CD4-positive, alpha-beta T cell (primary cell): ENCODE measurements at regions not wholly inside any gene's neighbourhood (a gene's known extent, or its start where the extent isn't known, plus 50 kb on each side); places are given as distances from the start of the nearest gene placed in this dataset.

ENCODE experiments used
- ATAC-seq: fragments of 200-7000 bp; cut with Tn5 transposase; one replicate; pipeline ENCODE4 v1.10.0; 2022; ENCODE audit warnings: mild to moderate bottlenecking; ENCODE audit not compliant: poor library complexity
- CTCF ChIA-PET: fragments of 350-600 bp; sonication (Branson Sonifier 250); formaldehyde crosslinking; loops from one replicate; lab custom pipeline; 2021; ENCODE audit warnings: antibody characterized with exemption, inconsistent platforms; lab: Charles Lee
- POLR2A ChIA-PET: fragments of 350-600 bp; sonication (Branson Sonifier 250); formaldehyde crosslinking; loops from one replicate; lab custom pipeline; 2021; ENCODE audit warnings: antibody characterized with exemption, inconsistent platforms; lab: Charles Lee
- DNase-seq, 14 experiments: peaks; one replicate each; pipeline ENCODE4 v3.0.0-alpha.2; 2013 to 2020; ENCODE audit warnings: mixed read lengths in 2 of 14
- H3K27ac ChIP-seq, 2 donors: one replicate each; pipeline versions ENCODE4 v1.5.1 to v1.7.0; 2013; ENCODE audit warnings: low read length in 2 of 2, low read depth in 1 of 2, mild to moderate bottlenecking in 1 of 2
- H3K27me3 ChIP-seq, 2 experiments: 1 replicate in 1 of 2; 2 replicates in 1 of 2; pipeline versions ENCODE4 v1.6.1 to v1.7.0; 2013; ENCODE audit warnings: low read length in 2 of 2, control low read depth in 1 of 2, mild to moderate bottlenecking in 1 of 2, moderate library complexity in 1 of 2; ENCODE audit not compliant: insufficient read depth in 2 of 2, control insufficient read depth in 1 of 2
- H3K36me3 ChIP-seq: one replicate; pipeline ENCODE4 v1.6.1; 2013; ENCODE audit warnings: low read length, control low read depth; ENCODE audit not compliant: insufficient read depth
- H3K4me1 ChIP-seq: one replicate; pipeline ENCODE4 v1.6.1; 2013; ENCODE audit warnings: low read length, control low read depth; ENCODE audit not compliant: insufficient read depth
- H3K4me3 ChIP-seq: one replicate; pipeline ENCODE4 v1.5.1; 2013; ENCODE audit warnings: mild to moderate bottlenecking, low read length, moderate library complexity
- H3K9me3 ChIP-seq, 2 experiments: 1 replicate in 1 of 2; 2 replicates in 1 of 2; pipeline versions ENCODE4 v1.6.1 to v1.7.0; 2013; ENCODE audit warnings: low read length in 2 of 2, mild to moderate bottlenecking in 2 of 2, control low read depth in 1 of 2, moderate library complexity in 1 of 2; ENCODE audit not compliant: control insufficient read depth in 1 of 2, insufficient read depth in 1 of 2
- H3K27ac Mint-ChIP-seq: one replicate; pipeline ENCODE4 v1.8.0; 2020; ENCODE audit warnings: mixed read lengths
- H3K27me3 Mint-ChIP-seq: one replicate; pipeline ENCODE4 v1.8.0; 2021; ENCODE audit warnings: mixed read lengths
- H3K36me3 Mint-ChIP-seq: one replicate; pipeline ENCODE4 v1.8.0; 2021; ENCODE audit warnings: low read depth, mixed read lengths
- H3K4me1 Mint-ChIP-seq: one replicate; pipeline ENCODE4 v1.8.0; 2021; ENCODE audit warnings: low read depth, mixed read lengths
- H3K4me3 Mint-ChIP-seq: one replicate; pipeline ENCODE4 v1.8.0; 2020; ENCODE audit warnings: mild to moderate bottlenecking, mixed read lengths
- H3K9me3 Mint-ChIP-seq: one replicate; pipeline ENCODE4 v1.8.0; 2020; ENCODE audit warnings: mixed read lengths
- intact Hi-C, 2 experiments: fragments of 100-400 bp; cut with DNase I in 1 of 2; cut with micrococcal nuclease in 1 of 2; formaldehyde crosslinking; loops; one replicate each; pipeline versions ENCODE4 v1.15.1 to v1.9.0; 2023 to 2025; cut with DNase I, micrococcal nuclease
- TF ChIP-seq, protein P1 (sequence below): fragments of 200-600 bp; IDR thresholded peaks from one replicate; pipeline ENCODE4 v1.8.0; 2022; ENCODE audit warnings: antibody characterized with exemption, mild to moderate bottlenecking

DNA sequence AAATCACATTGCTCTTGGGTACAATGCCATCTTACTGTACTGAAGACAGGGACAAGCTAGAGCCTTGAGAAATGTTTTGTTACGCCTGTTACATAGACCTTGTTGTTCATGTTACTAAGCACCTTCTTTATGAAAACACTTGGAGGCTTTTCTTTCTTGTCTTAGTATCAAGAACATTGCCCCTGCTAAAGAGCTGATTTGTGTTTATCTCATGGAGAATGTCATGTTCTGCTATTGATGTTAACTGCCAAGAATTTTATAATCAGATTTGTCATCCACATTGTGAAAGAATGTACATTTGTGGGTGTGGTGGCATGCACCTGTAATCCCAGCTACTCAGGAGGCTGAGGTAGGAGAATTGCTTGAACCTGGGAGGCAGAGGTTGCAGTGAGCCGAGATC is 431.3 kb upstream of the MDFIC2 start:
- Mint-ChIP-seq H3K27me3 (peaks cover 20% of the 10 kb centered on the region), H3K4me3 (no peak overlapping the region), H3K4me1 (no peaks in the 10 kb centered on the region), H3K27ac (no peak overlapping the region), H3K9me3 (no peaks in the 10 kb centered on the region), H3K36me3 (no peaks in the 10 kb centered on the region)
- peaks cover 0 to 4% of the 10 kb centered on the region in 2 experiments for H3K27me3 ChIP-seq
- CTCF ChIA-PET = no interaction called here
- intact Hi-C loops = no loop called here
- no peak for ATAC-seq
- no peaks in the 10 kb centered on the region for H3K9me3 ChIP-seq
- no peak overlapping the region for H3K4me3 ChIP-seq
- TF ChIP-seq, protein P1, sequence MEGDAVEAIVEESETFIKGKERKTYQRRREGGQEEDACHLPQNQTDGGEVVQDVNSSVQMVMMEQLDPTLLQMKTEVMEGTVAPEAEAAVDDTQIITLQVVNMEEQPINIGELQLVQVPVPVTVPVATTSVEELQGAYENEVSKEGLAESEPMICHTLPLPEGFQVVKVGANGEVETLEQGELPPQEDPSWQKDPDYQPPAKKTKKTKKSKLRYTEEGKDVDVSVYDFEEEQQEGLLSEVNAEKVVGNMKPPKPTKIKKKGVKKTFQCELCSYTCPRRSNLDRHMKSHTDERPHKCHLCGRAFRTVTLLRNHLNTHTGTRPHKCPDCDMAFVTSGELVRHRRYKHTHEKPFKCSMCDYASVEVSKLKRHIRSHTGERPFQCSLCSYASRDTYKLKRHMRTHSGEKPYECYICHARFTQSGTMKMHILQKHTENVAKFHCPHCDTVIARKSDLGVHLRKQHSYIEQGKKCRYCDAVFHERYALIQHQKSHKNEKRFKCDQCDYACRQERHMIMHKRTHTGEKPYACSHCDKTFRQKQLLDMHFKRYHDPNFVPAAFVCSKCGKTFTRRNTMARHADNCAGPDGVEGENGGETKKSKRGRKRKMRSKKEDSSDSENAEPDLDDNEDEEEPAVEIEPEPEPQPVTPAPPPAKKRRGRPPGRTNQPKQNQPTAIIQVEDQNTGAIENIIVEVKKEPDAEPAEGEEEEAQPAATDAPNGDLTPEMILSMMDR = no peak
- H3K27ac ChIP-seq = no peak overlapping the region
- no peak for DNase-seq
- no peaks in the 10 kb centered on the region for H3K36me3 ChIP-seq
- H3K4me1 ChIP-seq = no peaks in the 10 kb centered on the region
- POLR2A ChIA-PET = no interaction called here

DNA sequence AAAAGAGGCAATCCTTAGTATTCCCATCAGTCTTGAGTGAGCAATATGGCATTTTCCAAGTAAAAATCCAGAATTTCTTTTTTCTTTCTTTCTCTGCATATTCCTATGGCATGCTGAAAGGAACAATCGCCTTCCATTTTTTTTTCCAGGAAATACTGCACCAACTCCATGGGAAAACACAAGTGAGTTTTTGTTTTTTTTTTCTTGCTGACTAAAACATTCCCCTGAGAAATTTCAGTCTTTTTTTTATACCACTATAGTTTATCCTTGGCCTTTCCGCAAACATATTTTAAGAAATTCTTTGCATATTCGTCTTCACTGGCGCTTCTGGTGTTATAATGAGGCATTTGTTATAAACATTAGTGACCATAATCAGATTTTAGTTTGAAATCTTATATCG is 429.6 kb upstream of the MDFIC2 start:
- CTCF ChIA-PET = no interaction called here
- no peak for DNase-seq

DNA sequence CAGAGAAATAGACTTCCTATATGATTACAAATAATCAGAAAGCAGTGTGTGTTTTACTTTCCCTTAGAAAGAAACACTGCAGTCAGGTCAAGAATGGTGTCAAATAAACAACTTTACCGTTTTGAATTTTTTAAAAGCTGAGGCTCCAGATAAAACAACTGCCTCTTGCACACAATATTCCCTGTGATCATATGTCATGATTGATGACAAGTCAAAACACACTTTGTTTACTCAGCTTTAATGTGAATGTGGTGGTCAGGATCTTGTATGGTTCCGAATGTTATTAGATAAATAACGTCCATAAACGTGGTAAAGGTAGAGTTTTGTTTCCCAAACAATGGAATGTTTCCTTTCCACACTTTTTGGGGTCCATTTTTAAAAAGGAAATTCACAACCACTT is 428.4 kb upstream of the MDFIC2 start:
- no peak overlapping the region for H3K27ac ChIP-seq
- Mint-ChIP-seq H3K4me1 (peaks cover 10% of the 10 kb centered on the region), H3K36me3 (no peaks in the 10 kb centered on the region), H3K27ac (no peak overlapping the region), H3K9me3 (no peaks in the 10 kb centered on the region), H3K4me3 (no peak overlapping the region), H3K27me3 (peaks cover 7% of the 10 kb centered on the region)
- ChIA-PET CTCF (no interaction called here), POLR2A (no interaction called here)
- DNase-seq = no peak
- intact Hi-C loops = no loop called here
- no peak overlapping the region for H3K4me3 ChIP-seq
- ATAC-seq = no peak
- TF ChIP-seq, protein P1 = no peak
- no peaks in the 10 kb centered on the region for H3K36me3 ChIP-seq
- no peaks in the 10 kb centered on the region for H3K4me1 ChIP-seq
- no peaks in the 10 kb centered on the region for H3K9me3 ChIP-seq
- peaks cover 0 to 4% of the 10 kb centered on the region in 2 experiments for H3K27me3 ChIP-seq

More for the DNA sequence above, 429.6 kb upstream of the MDFIC2 start:
- Histone ChIP-seq H3K4me3 (no peak overlapping the region), H3K4me1 (no peaks in the 10 kb centered on the region), H3K27me3 (peaks cover 0 to 4% of the 10 kb centered on the region in 2 experiments), H3K36me3 (no peaks in the 10 kb centered on the region), H3K27ac (no peak overlapping the region), H3K9me3 (no peaks in the 10 kb centered on the region)
- no peaks in the 10 kb centered on the region for H3K9me3 Mint-ChIP-seq
- H3K27me3 Mint-ChIP-seq = peaks cover 12% of the 10 kb centered on the region
- H3K36me3 Mint-ChIP-seq = no peaks in the 10 kb centered on the region
- no peak for ATAC-seq
- peaks cover 10% of the 10 kb centered on the region for H3K4me1 Mint-ChIP-seq
- intact Hi-C loops = no loop called here
- H3K27ac Mint-ChIP-seq = no peak overlapping the region
- H3K4me3 Mint-ChIP-seq = no peak overlapping the region
- TF ChIP-seq, protein P1 = no peak
- POLR2A ChIA-PET = no interaction called here
